DOHH2 (cell line): ENCODE measurements at regions not wholly inside any gene's neighbourhood (a gene's known extent, or its start where the extent isn't known, plus 50 kb on each side); places are given as distances from the start of the nearest gene placed in this dataset.

Experiments used
- H3F3A ChIP-seq: fragments of 200-600 bp; sonication (generic), shearing (Covaris generic); 2 replicates; pipeline ENCODE4 v1.6.0; 2016; ENCODE audit warnings: antibody characterized with exemption, mild to moderate bottlenecking; ENCODE audit not compliant: control insufficient read depth, insufficient read depth
- H3K27ac ChIP-seq: fragments of 200-600 bp; sonication (generic); 2 replicates; pipeline ENCODE4 v1.5.1; 2014; ENCODE audit warnings: low read depth, mild to moderate bottlenecking, low read length, moderate library complexity
- H3K27me3 ChIP-seq: fragments of 200-600 bp; sonication (generic); 2 replicates; pipeline ENCODE4 v1.6.1; 2014; ENCODE audit warnings: mild to moderate bottlenecking, low read length, mixed read lengths; ENCODE audit not compliant: control insufficient read depth
- H3K36me3 ChIP-seq: fragments of 200-600 bp; sonication (generic); 2 replicates; pipeline ENCODE4 v1.6.1; 2014; ENCODE audit warnings: mild to moderate bottlenecking, low read length, moderate library complexity, mixed read lengths; ENCODE audit not compliant: control insufficient read depth
- H3K4me1 ChIP-seq: fragments of 200-600 bp; sonication (generic); 2 replicates; pipeline ENCODE4 v1.6.1; 2014; ENCODE audit warnings: mild to moderate bottlenecking, low read length, mixed read lengths; ENCODE audit not compliant: control insufficient read depth
- H3K4me2 ChIP-seq: fragments of 200-600 bp; sonication (generic); 2 replicates; pipeline ENCODE4 v1.6.0; 2014; ENCODE audit warnings: mild to moderate bottlenecking, low read length, moderate library complexity
- H3K4me3 ChIP-seq: fragments of 200-600 bp; sonication (generic); 2 replicates; pipeline ENCODE4 v1.5.1; 2014; ENCODE audit warnings: mild to moderate bottlenecking, low read length, mixed read lengths
- H3K79me2 ChIP-seq: fragments of 200-600 bp; sonication (generic); 2 replicates; pipeline ENCODE4 v1.6.1; 2014; ENCODE audit warnings: mild to moderate bottlenecking, low read length, mixed read lengths; ENCODE audit not compliant: control insufficient read depth
- H3K9me2 ChIP-seq: fragments of 200-600 bp; sonication (generic); replicated peaks from 2 replicates; pipeline ENCODE4 v1.6.1; 2014; ENCODE audit warnings: mild to moderate bottlenecking, low read length, mixed read lengths; ENCODE audit not compliant: control insufficient read depth
- H3K9me3 ChIP-seq: fragments of 200-600 bp; sonication (generic); 2 replicates; pipeline ENCODE4 v1.6.1; 2014; ENCODE audit warnings: antibody characterized with exemption, low read length, mixed read lengths; ENCODE audit not compliant: control insufficient read depth, insufficient read depth
- H4K20me1 ChIP-seq: fragments of 200-600 bp; sonication (generic); 2 replicates; pipeline ENCODE4 v1.6.0; 2014; ENCODE audit warnings: low read depth, mild to moderate bottlenecking, antibody characterized with exemption, low read length, moderate library complexity; ENCODE audit not compliant: control insufficient read depth, insufficient read depth
- EZH2phosphoT487 ChIP-seq: fragments of 200-600 bp; sonication (generic); IDR thresholded peaks from 2 replicates; pipeline ENCODE4 v1.6.1; 2017; ENCODE audit warnings: borderline replicate concordance, mild to moderate bottlenecking, antibody characterized with exemption, low read length, moderate library complexity, mixed read lengths
- TF ChIP-seq, protein P1 (sequence below): fragments of 200-600 bp; sonication (generic); IDR thresholded peaks from one replicate; pipeline ENCODE4 v1.5.1; 2014; ENCODE audit warnings: antibody characterized with exemption, mild to moderate bottlenecking, low read depth, low read length; ENCODE audit not compliant: poor library complexity, severe bottlenecking

DNA sequence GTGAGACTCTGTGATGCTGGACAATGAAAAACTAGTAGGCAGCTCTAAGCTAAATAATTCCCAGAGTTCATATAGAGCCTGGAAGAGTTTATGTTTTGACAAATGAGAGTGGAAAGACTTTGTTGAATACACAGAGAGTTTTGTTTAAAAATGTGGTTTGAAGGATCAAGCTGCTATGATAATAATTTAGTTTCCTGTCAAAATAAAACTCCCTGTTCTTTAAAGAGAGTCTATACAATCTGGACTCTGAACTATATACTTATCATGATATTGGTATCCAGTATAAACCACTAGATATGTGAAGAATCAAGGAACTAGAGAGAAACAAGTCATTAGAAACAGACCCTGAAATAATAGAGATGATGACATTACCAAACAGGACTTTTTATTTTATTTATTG, 158.6 kb downstream of the C4orf33 start:
- TF ChIP-seq, protein P1, sequence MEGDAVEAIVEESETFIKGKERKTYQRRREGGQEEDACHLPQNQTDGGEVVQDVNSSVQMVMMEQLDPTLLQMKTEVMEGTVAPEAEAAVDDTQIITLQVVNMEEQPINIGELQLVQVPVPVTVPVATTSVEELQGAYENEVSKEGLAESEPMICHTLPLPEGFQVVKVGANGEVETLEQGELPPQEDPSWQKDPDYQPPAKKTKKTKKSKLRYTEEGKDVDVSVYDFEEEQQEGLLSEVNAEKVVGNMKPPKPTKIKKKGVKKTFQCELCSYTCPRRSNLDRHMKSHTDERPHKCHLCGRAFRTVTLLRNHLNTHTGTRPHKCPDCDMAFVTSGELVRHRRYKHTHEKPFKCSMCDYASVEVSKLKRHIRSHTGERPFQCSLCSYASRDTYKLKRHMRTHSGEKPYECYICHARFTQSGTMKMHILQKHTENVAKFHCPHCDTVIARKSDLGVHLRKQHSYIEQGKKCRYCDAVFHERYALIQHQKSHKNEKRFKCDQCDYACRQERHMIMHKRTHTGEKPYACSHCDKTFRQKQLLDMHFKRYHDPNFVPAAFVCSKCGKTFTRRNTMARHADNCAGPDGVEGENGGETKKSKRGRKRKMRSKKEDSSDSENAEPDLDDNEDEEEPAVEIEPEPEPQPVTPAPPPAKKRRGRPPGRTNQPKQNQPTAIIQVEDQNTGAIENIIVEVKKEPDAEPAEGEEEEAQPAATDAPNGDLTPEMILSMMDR = no peak
- no peak for TF ChIP-seq EZH2phosphoT487

DNA sequence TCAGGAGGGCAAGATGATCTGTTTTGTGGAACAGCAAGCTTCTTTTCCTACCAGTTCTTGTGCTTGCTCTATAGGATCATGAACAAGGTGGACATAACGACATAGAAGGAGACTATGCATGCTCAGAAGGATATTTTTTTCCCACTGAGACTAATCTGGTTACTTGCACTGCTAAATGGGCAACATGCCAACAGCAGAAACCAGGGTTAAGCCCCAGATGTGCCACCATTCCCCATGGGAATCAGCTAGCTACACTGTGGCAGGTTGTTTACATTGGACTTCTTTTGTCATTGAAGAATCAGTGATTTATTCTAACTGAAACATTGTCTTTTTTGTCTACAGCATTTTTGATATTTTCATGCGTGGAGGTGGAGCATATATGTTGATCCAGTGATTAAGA, 165.6 kb downstream of the C4orf33 start:
- no peaks in the 10 kb centered on the region for H3F3A ChIP-seq
- H3K4me1 ChIP-seq = no peaks in the 10 kb centered on the region
- TF ChIP-seq, protein P1 = no peak
- TF ChIP-seq EZH2phosphoT487 = no peak
- no peaks in the 10 kb centered on the region for H4K20me1 ChIP-seq
- H3K27ac ChIP-seq = no peak overlapping the region
- no peaks in the 10 kb centered on the region for H3K9me2 ChIP-seq
- no peaks in the 10 kb centered on the region for H3K36me3 ChIP-seq
- no peak overlapping the region for H3K4me2 ChIP-seq
- no peaks in the 10 kb centered on the region for H3K79me2 ChIP-seq
- no peaks in the 10 kb centered on the region for H3K9me3 ChIP-seq
- no peak overlapping the region for H3K4me3 ChIP-seq
- no peaks in the 10 kb centered on the region for H3K27me3 ChIP-seq

More for the DNA sequence above, 158.6 kb downstream of the C4orf33 start:
- H3K79me2 ChIP-seq = no peaks in the 10 kb centered on the region
- H3F3A ChIP-seq = no peaks in the 10 kb centered on the region
- H3K9me2 ChIP-seq = no peaks in the 10 kb centered on the region
- no peaks in the 10 kb centered on the region for H3K27me3 ChIP-seq
- H3K4me3 ChIP-seq = no peak overlapping the region
- H3K36me3 ChIP-seq = no peaks in the 10 kb centered on the region
- no peaks in the 10 kb centered on the region for H3K9me3 ChIP-seq
- no peaks in the 10 kb centered on the region for H3K4me1 ChIP-seq
- H4K20me1 ChIP-seq = no peaks in the 10 kb centered on the region
- H3K4me2 ChIP-seq = no peak overlapping the region
- H3K27ac ChIP-seq = no peak overlapping the region

DNA sequence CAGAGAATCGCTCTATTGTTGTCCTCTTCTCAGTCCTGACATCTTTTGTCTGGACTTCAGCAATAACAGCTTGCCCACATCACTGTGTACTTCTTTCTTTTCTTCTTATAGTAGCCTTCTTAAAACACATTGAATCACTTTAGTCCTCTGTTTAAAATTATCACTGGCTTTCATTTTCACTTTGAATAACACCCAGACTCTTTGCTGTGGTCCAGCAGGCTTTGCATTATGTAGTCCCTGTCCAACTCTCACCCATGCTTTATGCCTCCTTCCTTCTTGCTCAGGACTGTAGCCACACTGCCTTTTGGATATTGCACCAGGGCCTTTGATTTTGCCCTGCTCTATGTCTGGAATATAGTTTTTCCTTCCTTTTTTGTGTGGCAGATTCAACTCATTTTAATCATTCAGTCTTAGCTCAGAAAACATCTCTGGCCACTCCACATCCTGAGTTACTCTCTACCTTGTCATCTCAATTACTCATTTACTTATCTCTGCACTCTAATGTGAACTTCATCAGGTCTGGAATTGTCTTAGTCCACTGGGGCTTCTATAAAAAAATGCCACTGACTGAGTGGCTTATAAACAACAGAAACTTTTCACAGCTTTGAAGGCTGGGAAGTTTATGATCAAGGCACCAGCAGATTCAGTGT, 168.2 kb downstream of the C4orf33 start:
- no peak overlapping the region for H3K27ac ChIP-seq
- H3K36me3 ChIP-seq = no peaks in the 10 kb centered on the region
- no peaks in the 10 kb centered on the region for H4K20me1 ChIP-seq
- H3K9me3 ChIP-seq = no peaks in the 10 kb centered on the region
- H3K4me1 ChIP-seq = no peaks in the 10 kb centered on the region
- no peak overlapping the region for H3K4me2 ChIP-seq
- H3K9me2 ChIP-seq = no peaks in the 10 kb centered on the region
- TF ChIP-seq, protein P1 = no peak
- TF ChIP-seq EZH2phosphoT487 = no peak
- no peak overlapping the region for H3K4me3 ChIP-seq
- H3F3A ChIP-seq = no peaks in the 10 kb centered on the region
- no peaks in the 10 kb centered on the region for H3K79me2 ChIP-seq
- H3K27me3 ChIP-seq = no peaks in the 10 kb centered on the region
